Right atrium auricular region (tissue), 2 donors: ENCODE measurements at regions not wholly inside any gene's neighbourhood (a gene's known extent, or its start where the extent isn't known, plus 50 kb on each side); places are given as distances from the start of the nearest gene placed in this dataset.

Experiments used
- DNase-seq: peaks from one replicate; pipeline ENCODE4 v3.0.0-alpha.2; 2019; ENCODE audit warnings: low spot score
- H3K27ac ChIP-seq, 2 donors: fragments of 200-600 bp; sonication (generic); 1 replicate in 1 of 2; 2 replicates in 1 of 2; pipeline ENCODE4 v1.5.1; 2016 to 2019
- H3K27me3 ChIP-seq, 2 donors: fragments of 200-600 bp; sonication (generic); one replicate each; pipeline versions ENCODE4 v1.5.1 to v1.6.0; 2017 to 2019
- H3K36me3 ChIP-seq: fragments of 200-600 bp; sonication (generic); one replicate; pipeline ENCODE4 v1.5.1; 2016
- H3K4me1 ChIP-seq, 2 donors: fragments of 200-600 bp; sonication (generic); one replicate each; pipeline versions ENCODE4 v1.5.1 to v1.6.0; 2017 to 2019
- H3K4me3 ChIP-seq, 2 donors: fragments of 200-600 bp; sonication (generic); 1 replicate in 1 of 2; 2 replicates in 1 of 2; pipeline ENCODE4 v1.5.1; 2017 to 2019; ENCODE audit warnings: mild to moderate bottlenecking in 1 of 2, moderate library complexity in 1 of 2
- H3K9me3 ChIP-seq, 2 donors: fragments of 200-600 bp; sonication (generic); one replicate each; pipeline ENCODE4 v1.5.1; 2019
- CTCF ChIP-seq, 2 donors: fragments of 200-600 bp; sonication (generic); IDR thresholded peaks; one replicate each; pipeline ENCODE4 v1.5.1; 2019; ENCODE audit warnings: antibody characterized with exemption in 2 of 2

- H3K27me3 ChIP-seq = no peaks in the 10 kb centered on the region
- DNase-seq = no peak
- H3K27ac ChIP-seq = no peak overlapping the region
- no peaks in the 10 kb centered on the region for H3K36me3 ChIP-seq
- no peak for TF ChIP-seq CTCF (IDR thresholded peaks at IDR 0.05)
- H3K4me3 ChIP-seq = no peak overlapping the region
- no peaks in the 10 kb centered on the region for H3K9me3 ChIP-seq
- H3K4me1 ChIP-seq = no peaks in the 10 kb centered on the region
These were observed 305.9 kb upstream of the USP25 start for GRCh38 chr21:15423676-15424445.

GRCh38 chr21:15425049-15425448, 304.7 kb upstream of the USP25 start:
- Histone ChIP-seq H3K27me3 (no peaks in the 10 kb centered on the region), H3K36me3 (no peaks in the 10 kb centered on the region), H3K27ac (no peak overlapping the region), H3K4me3 (no peak overlapping the region), H3K4me1 (peaks cover 0 to 3% of the 10 kb centered on the region in 2 donors), H3K9me3 (no peaks in the 10 kb centered on the region)
- TF ChIP-seq CTCF (IDR thresholded peaks at IDR 0.05) = no peak
- DNase-seq = no peak

- Histone ChIP-seq H3K4me3 (no peak overlapping the region), H3K9me3 (no peaks in the 10 kb centered on the region), H3K27me3 (no peaks in the 10 kb centered on the region), H3K27ac (no peak overlapping the region), H3K4me1 (peaks cover 0 to 13% of the 10 kb centered on the region in 2 donors), H3K36me3 (no peaks in the 10 kb centered on the region)
- TF ChIP-seq CTCF (IDR thresholded peaks at IDR 0.05) = no peak
- DNase-seq = no peak
These were observed 299.8 kb upstream of the USP25 start for GRCh38 chr21:15430023-15430422.

GRCh38 chr21:15430577-15430976, 299.2 kb upstream of the USP25 start:
- Histone ChIP-seq H3K4me3 (no peak overlapping the region), H3K27ac (no peak overlapping the region), H3K9me3 (no peaks in the 10 kb centered on the region), H3K27me3 (no peaks in the 10 kb centered on the region), H3K4me1 (peaks cover 0 to 13% of the 10 kb centered on the region in 2 donors), H3K36me3 (no peaks in the 10 kb centered on the region)
- no peak for DNase-seq
- no peak for TF ChIP-seq CTCF (IDR thresholded peaks at IDR 0.05)

GRCh38 chr21:15431053-15431452, 298.7 kb upstream of the USP25 start:
- Histone ChIP-seq H3K36me3 (no peaks in the 10 kb centered on the region), H3K4me3 (no peak overlapping the region), H3K9me3 (no peaks in the 10 kb centered on the region), H3K27ac (no peak overlapping the region), H3K27me3 (no peaks in the 10 kb centered on the region), H3K4me1 (peaks cover 0 to 13% of the 10 kb centered on the region in 2 donors)
- TF ChIP-seq CTCF (IDR thresholded peaks at IDR 0.05) = no peak
- DNase-seq = no peak

- Histone ChIP-seq H3K27me3 (no peaks in the 10 kb centered on the region), H3K4me1 (peaks cover 0 to 13% of the 10 kb centered on the region in 2 donors), H3K4me3 (no peak overlapping the region), H3K9me3 (no peaks in the 10 kb centered on the region), H3K36me3 (no peaks in the 10 kb centered on the region), H3K27ac (no peak overlapping the region)
- no peak for DNase-seq
- TF ChIP-seq CTCF (IDR thresholded peaks at IDR 0.05) = no peak
These were observed 296.7 kb upstream of the USP25 start for GRCh38 chr21:15433091-15433490.
